ENCODE measurements at regions not wholly inside any gene's neighbourhood (a gene's known extent, or its start where the extent isn't known, plus 50 kb on each side); places are given as distances from the start of the nearest gene placed in this dataset.
A peak's percentile ranks its signal among the peaks of the same experiment; 100 is the strongest.
"Not testable (repeated sequence)": the region's sequence is repeated elsewhere in the genome, so short reads cannot be mapped to it uniquely, and the experiment has no call there.

GRCh38 chr5:56665117-56665516, 150.2 kb upstream of the MAP3K1 start:
- no CpG with 5 or more reads among the region's 3 CpGs for WGBS (ENCODE audit: extremely low coverage, insufficient coverage, insufficient read length)
- not testable (repeated sequence) for H3K14ac ChIP-seq (ENCODE audit: low read length); H3K36me3 ChIP-seq (ENCODE audit: control insufficient read depth in 1 of 2, insufficient read depth in 2 of 2, low read length in 2 of 2); H3K4ac ChIP-seq (ENCODE audit: low read depth, low read length); H3K9ac ChIP-seq (ENCODE audit: low read length); H2BK120ac ChIP-seq (ENCODE audit: insufficient read depth, low read length, poor library complexity); H3K18ac ChIP-seq (ENCODE audit: low read length); H3K27ac ChIP-seq (ENCODE audit: low read depth, low read length); H2BK5ac ChIP-seq (ENCODE audit: low read depth, low read length, poor library complexity); H4K8ac ChIP-seq (ENCODE audit: low read depth, low read length); H3K27me3 ChIP-seq (ENCODE audit: insufficient read depth, low read length); H3K23ac ChIP-seq (ENCODE audit: low read length); H3K79me2 ChIP-seq (ENCODE audit: control insufficient read depth, insufficient read depth, low read length, poor library complexity); H3K4me2 ChIP-seq (ENCODE audit: low read length); H3K9me3 ChIP-seq (ENCODE audit: insufficient read depth, low read depth, low read length); H3K4me3 ChIP-seq (ENCODE audit: low read depth, low read length); H2AK5ac ChIP-seq (ENCODE audit: low read length); H4K91ac ChIP-seq (ENCODE audit: low read depth, low read length); H2BK12ac ChIP-seq (ENCODE audit: low read length); H2AFZ ChIP-seq (ENCODE audit: insufficient read depth, low read length, poor library complexity); H4K12ac ChIP-seq (ENCODE audit: low read depth, low read length)
- DNase-seq: peak in 1 of 2 donors; percentile 12
- H3K79me1 ChIP-seq (ENCODE audit: low read length): peaks cover 10% of the 10 kb centered on the region
- peaks cover 8 to 20% of the 10 kb centered on the region in 2 experiments for H3K4me1 ChIP-seq (ENCODE audit: control insufficient read depth in 1 of 2, insufficient read depth in 2 of 2, low read length in 2 of 2)

GRCh38 chr5:56664025-56664424, 151.3 kb upstream of the MAP3K1 start:
- no CpG with 5 or more reads among the region's 1 CpG for WGBS (ENCODE audit: extremely low coverage, insufficient coverage, insufficient read length)

GRCh38 chr5:56663523-56663922, 151.8 kb upstream of the MAP3K1 start:
- Histone ChIP-seq H3K18ac (ENCODE audit: low read length) (no peak overlapping the region), H3K4me2 (ENCODE audit: low read length) (no peak overlapping the region), H3K9ac (ENCODE audit: low read length) (no peak overlapping the region), H3K9me3 (ENCODE audit: insufficient read depth, low read depth, low read length) (no peaks in the 10 kb centered on the region), H3K4me1 (ENCODE audit: control insufficient read depth in 1 of 2, insufficient read depth in 2 of 2, low read length in 2 of 2) (peaks cover 0 to 7% of the 10 kb centered on the region in 2 experiments), H4K8ac (ENCODE audit: low read depth, low read length) (no peak overlapping the region), H3K36me3 (ENCODE audit: control insufficient read depth in 1 of 2, insufficient read depth in 2 of 2, low read length in 2 of 2) (no peaks in the 10 kb centered on the region), H3K79me2 (ENCODE audit: control insufficient read depth, insufficient read depth, low read length, poor library complexity) (no peaks in the 10 kb centered on the region), H3K27me3 (ENCODE audit: insufficient read depth, low read length) (no peaks in the 10 kb centered on the region), H3K4ac (ENCODE audit: low read depth, low read length) (no peak overlapping the region), H3K4me3 (ENCODE audit: low read depth, low read length) (no peak overlapping the region), H4K91ac (ENCODE audit: low read depth, low read length) (no peak overlapping the region), H2AFZ (ENCODE audit: insufficient read depth, low read length, poor library complexity) (no peak overlapping the region), H3K23ac (ENCODE audit: low read length) (no peak overlapping the region), H2BK5ac (ENCODE audit: low read depth, low read length, poor library complexity) (no peak overlapping the region), H3K27ac (ENCODE audit: low read depth, low read length) (no peak overlapping the region), H2BK120ac (ENCODE audit: insufficient read depth, low read length, poor library complexity) (no peak overlapping the region), H4K12ac (ENCODE audit: low read depth, low read length) (no peak overlapping the region), H3K79me1 (ENCODE audit: low read length) (peaks cover 3% of the 10 kb centered on the region), H2AK5ac (ENCODE audit: low read length) (no peak overlapping the region), H3K14ac (ENCODE audit: low read length) (no peak overlapping the region), H2BK12ac (ENCODE audit: low read length) (no peak overlapping the region)
- no peak for DNase-seq
- no CpG with 5 or more reads among the region's 4 CpGs for WGBS (ENCODE audit: extremely low coverage, insufficient coverage, insufficient read length)

More at GRCh38 chr5:56664025-56664424, 151.3 kb upstream of the MAP3K1 start:
- Histone ChIP-seq H3K9ac (ENCODE audit: low read length) (no peak overlapping the region), H2BK5ac (ENCODE audit: low read depth, low read length, poor library complexity) (no peak overlapping the region), H2BK120ac (ENCODE audit: insufficient read depth, low read length, poor library complexity) (no peak overlapping the region), H2AFZ (ENCODE audit: insufficient read depth, low read length, poor library complexity) (no peak overlapping the region), H3K79me1 (ENCODE audit: low read length) (peaks cover 3% of the 10 kb centered on the region), H4K12ac (ENCODE audit: low read depth, low read length) (no peak overlapping the region), H3K27me3 (ENCODE audit: insufficient read depth, low read length) (no peaks in the 10 kb centered on the region), H3K4me1 (ENCODE audit: control insufficient read depth in 1 of 2, insufficient read depth in 2 of 2, low read length in 2 of 2) (peaks cover 0 to 9% of the 10 kb centered on the region in 2 experiments), H3K4me2 (ENCODE audit: low read length) (no peak overlapping the region), H3K14ac (ENCODE audit: low read length) (no peak overlapping the region), H4K91ac (ENCODE audit: low read depth, low read length) (no peak overlapping the region), H3K18ac (ENCODE audit: low read length) (no peak overlapping the region), H3K9me3 (ENCODE audit: insufficient read depth, low read depth, low read length) (no peaks in the 10 kb centered on the region), H3K23ac (ENCODE audit: low read length) (no peak overlapping the region), H2AK5ac (ENCODE audit: low read length) (no peak overlapping the region), H2BK12ac (ENCODE audit: low read length) (no peak overlapping the region), H3K27ac (ENCODE audit: low read depth, low read length) (no peak overlapping the region), H4K8ac (ENCODE audit: low read depth, low read length) (no peak overlapping the region), H3K4ac (ENCODE audit: low read depth, low read length) (no peak overlapping the region), H3K36me3 (ENCODE audit: control insufficient read depth in 1 of 2, insufficient read depth in 2 of 2, low read length in 2 of 2) (no peaks in the 10 kb centered on the region), H3K79me2 (ENCODE audit: control insufficient read depth, insufficient read depth, low read length, poor library complexity) (no peaks in the 10 kb centered on the region), H3K4me3 (ENCODE audit: low read depth, low read length) (no peak overlapping the region)
- no peak for DNase-seq

- Histone ChIP-seq H2BK12ac (ENCODE audit: low read length) (no peak overlapping the region), H3K27me3 (ENCODE audit: insufficient read depth, low read length) (no peaks in the 10 kb centered on the region), H4K12ac (ENCODE audit: low read depth, low read length) (no peak overlapping the region), H3K9me3 (ENCODE audit: insufficient read depth, low read depth, low read length) (no peaks in the 10 kb centered on the region), H3K79me1 (ENCODE audit: low read length) (peaks cover 3% of the 10 kb centered on the region), H3K4me3 (ENCODE audit: low read depth, low read length) (no peak overlapping the region), H3K36me3 (ENCODE audit: control insufficient read depth in 1 of 2, insufficient read depth in 2 of 2, low read length in 2 of 2) (no peaks in the 10 kb centered on the region), H3K18ac (ENCODE audit: low read length) (no peak overlapping the region), H3K27ac (ENCODE audit: low read depth, low read length) (no peak overlapping the region), H2BK5ac (ENCODE audit: low read depth, low read length, poor library complexity) (no peak overlapping the region), H3K14ac (ENCODE audit: low read length) (no peak overlapping the region), H3K23ac (ENCODE audit: low read length) (no peak overlapping the region), H4K8ac (ENCODE audit: low read depth, low read length) (no peak overlapping the region), H2BK120ac (ENCODE audit: insufficient read depth, low read length, poor library complexity) (no peak overlapping the region), H3K4me1 (ENCODE audit: control insufficient read depth in 1 of 2, insufficient read depth in 2 of 2, low read length in 2 of 2) (peaks cover 0 to 7% of the 10 kb centered on the region in 2 experiments), H3K9ac (ENCODE audit: low read length) (no peak overlapping the region), H2AK5ac (ENCODE audit: low read length) (no peak overlapping the region), H4K91ac (ENCODE audit: low read depth, low read length) (no peak overlapping the region), H3K4ac (ENCODE audit: low read depth, low read length) (no peak overlapping the region), H2AFZ (ENCODE audit: insufficient read depth, low read length, poor library complexity) (no peak overlapping the region), H3K79me2 (ENCODE audit: control insufficient read depth, insufficient read depth, low read length, poor library complexity) (no peaks in the 10 kb centered on the region), H3K4me2 (ENCODE audit: low read length) (no peak overlapping the region)
- no CpG with 5 or more reads among the region's 3 CpGs for WGBS (ENCODE audit: extremely low coverage, insufficient coverage, insufficient read length)
- peak in 1 of 2 donors; percentile 60 for DNase-seq
Measured at GRCh38 chr5:56662893-56663292, 152.5 kb upstream of the MAP3K1 start.
